SJCRH30 (cell line): ENCODE measurements at regions not wholly inside any gene's neighbourhood (a gene's known extent, or its start where the extent isn't known, plus 50 kb on each side); places are given as distances from the start of the nearest gene placed in this dataset.
"Not testable (repeated sequence)": the region's sequence is repeated elsewhere in the genome, so short reads cannot be mapped to it uniquely, and the experiment has no call there.

ENCODE experiments used
- DNase-seq, 2 experiments: peaks; one replicate each; pipeline ENCODE4 v3.0.0-alpha.2; 2015 to 2020
- H3K27ac ChIP-seq: fragments of 250-450 bp; sonication (Bioruptor Pico); 2 replicates; pipeline ENCODE4 v1.5.1; 2020; ENCODE audit warnings: mild to moderate bottlenecking, moderate library complexity
- H3K27me3 ChIP-seq: fragments of 250-450 bp; sonication (Bioruptor Pico); 2 replicates; pipeline ENCODE4 v1.5.1; 2020; ENCODE audit warnings: mild to moderate bottlenecking, moderate library complexity
- H3K36me3 ChIP-seq: fragments of 250-450 bp; sonication (Bioruptor Pico); 2 replicates; pipeline ENCODE4 v1.5.1; 2020; ENCODE audit warnings: mild to moderate bottlenecking, moderate library complexity
- H3K4me1 ChIP-seq: fragments of 250-450 bp; sonication (Bioruptor Pico); 2 replicates; pipeline ENCODE4 v1.5.1; 2020; ENCODE audit warnings: mild to moderate bottlenecking, moderate library complexity
- H3K4me3 ChIP-seq: fragments of 250-450 bp; sonication (Bioruptor Pico); 2 replicates; pipeline ENCODE4 v1.5.1; 2020; ENCODE audit warnings: mild to moderate bottlenecking, moderate library complexity
- H3K9me3 ChIP-seq: fragments of 250-450 bp; sonication (Bioruptor Pico); replicated peaks from 2 replicates; pipeline ENCODE4 v1.5.1; 2020; ENCODE audit warnings: mild to moderate bottlenecking, moderate library complexity

DNA sequence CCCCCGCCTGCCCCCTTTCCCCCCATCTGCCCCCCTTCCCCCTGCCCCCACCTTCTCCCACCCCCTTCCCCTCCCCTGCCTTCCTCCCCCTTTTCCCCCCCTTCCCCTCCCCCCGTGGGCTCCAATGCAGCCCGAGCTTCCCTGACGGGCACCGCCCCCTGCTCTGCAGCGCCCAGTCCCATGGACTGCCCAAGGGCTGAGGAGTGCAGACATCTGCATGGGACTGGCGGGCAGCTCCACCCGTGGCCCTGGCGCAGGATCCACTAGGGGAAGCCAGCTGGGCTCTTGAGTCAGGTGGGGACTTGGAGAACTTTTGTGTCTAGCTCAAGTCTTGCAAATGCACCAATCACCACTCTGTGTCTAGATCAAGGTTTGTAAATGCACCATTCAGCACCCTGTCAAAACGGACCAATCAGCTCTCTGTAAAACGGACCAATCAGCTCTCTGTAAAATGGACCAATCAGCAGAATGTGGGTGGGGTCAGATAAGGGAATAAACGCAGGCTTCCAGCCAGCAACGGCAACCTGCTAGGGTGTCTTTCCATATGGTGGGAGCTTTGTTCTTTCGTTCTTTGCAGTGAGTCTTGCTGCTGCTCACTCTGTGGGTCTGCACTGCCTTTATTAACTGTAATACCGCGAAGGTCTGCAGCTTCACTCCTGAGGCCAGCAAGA lies 300.5 kb upstream of the PABPC4L start:
- Histone ChIP-seq H3K36me3 (no peaks in the 10 kb centered on the region), H3K27ac (no peak overlapping the region), H3K27me3 (no peaks in the 10 kb centered on the region), H3K4me1 (no peaks in the 10 kb centered on the region), H3K9me3 (no peaks in the 10 kb centered on the region), H3K4me3 (no peak overlapping the region)
- no peak for DNase-seq

- H3K4me1 ChIP-seq, H3K27ac ChIP-seq, H3K36me3 ChIP-seq, DNase-seq, H3K9me3 ChIP-seq, H3K4me3 ChIP-seq, H3K27me3 ChIP-seq: not testable (repeated sequence)
Measured at GRCh38 chr4:134501488-134501887, 299.9 kb upstream of the PABPC4L start.

DNA sequence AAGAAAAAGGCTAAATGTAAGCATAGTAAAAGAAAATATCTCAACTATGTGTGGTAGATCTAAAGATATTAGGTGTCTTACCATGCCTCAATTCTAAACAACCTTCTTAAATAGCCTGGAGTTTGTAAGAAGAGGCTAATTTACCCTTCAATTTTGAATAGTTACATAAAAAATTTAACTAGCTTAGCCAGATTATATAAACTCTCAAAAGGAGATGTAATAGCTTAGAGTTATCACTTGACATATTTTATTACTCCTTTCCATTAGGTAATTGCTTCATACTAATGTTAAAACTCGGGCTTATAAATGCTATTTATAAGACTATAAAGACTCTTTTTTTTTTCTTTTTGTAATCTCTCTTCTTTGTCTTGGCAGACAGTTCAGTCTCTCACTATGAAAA lies 297.5 kb upstream of the PABPC4L start:
- Histone ChIP-seq H3K4me1 (no peaks in the 10 kb centered on the region), H3K4me3 (no peak overlapping the region), H3K9me3 (no peaks in the 10 kb centered on the region), H3K27ac (no peak overlapping the region), H3K27me3 (no peaks in the 10 kb centered on the region), H3K36me3 (no peaks in the 10 kb centered on the region)
- no peak for DNase-seq

GRCh38 chr4:134490863-134491262 lies 289.3 kb upstream of the PABPC4L start:
- DNase-seq = peak; percentile 51 to 54
- no peaks in the 10 kb centered on the region for H3K27me3 ChIP-seq
- no peak overlapping the region for H3K27ac ChIP-seq
- no peak overlapping the region for H3K4me3 ChIP-seq
- H3K9me3 ChIP-seq = no peaks in the 10 kb centered on the region
- H3K36me3 ChIP-seq = no peaks in the 10 kb centered on the region
- peaks cover 3% of the 10 kb centered on the region; the same call in 1 of the 2 replicates for H3K4me1 ChIP-seq

- not testable (repeated sequence) for DNase-seq, H3K27ac ChIP-seq, H3K4me1 ChIP-seq, H3K27me3 ChIP-seq, H3K9me3 ChIP-seq, H3K4me3 ChIP-seq, H3K36me3 ChIP-seq
Measured at GRCh38 chr4:134483514-134483913, 281.9 kb upstream of the PABPC4L start.

GRCh38 chr4:134471569-134471968 lies 270.0 kb upstream of the PABPC4L start:
- no peak overlapping the region for H3K4me3 ChIP-seq
- no peaks in the 10 kb centered on the region for H3K9me3 ChIP-seq
- H3K27ac ChIP-seq = no peak overlapping the region
- H3K27me3 ChIP-seq = no peaks in the 10 kb centered on the region
- H3K4me1 ChIP-seq = no peaks in the 10 kb centered on the region
- no peak for DNase-seq
- H3K36me3 ChIP-seq = no peaks in the 10 kb centered on the region

DNA sequence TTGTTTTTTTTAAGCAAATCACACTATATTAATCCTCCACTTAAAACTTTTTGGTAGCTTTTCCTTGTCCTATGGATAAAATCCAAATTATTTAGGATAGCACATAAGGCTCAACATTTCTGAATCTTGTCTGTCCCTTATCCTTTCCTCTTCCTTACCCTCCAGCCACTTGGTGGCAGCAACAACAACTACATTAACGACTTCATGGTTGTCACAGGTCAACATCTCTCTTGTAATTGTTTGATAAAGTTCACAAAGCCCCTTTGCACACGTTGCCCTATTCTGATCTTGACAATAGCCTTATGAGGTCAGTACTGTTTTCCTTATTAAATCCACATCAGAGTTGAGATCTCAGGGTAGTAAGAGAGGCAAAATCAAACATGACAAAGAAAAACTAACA lies 269.0 kb upstream of the PABPC4L start:
- peak; percentile 12 to 58 for DNase-seq

GRCh38 chr4:134465417-134465816 lies 263.8 kb upstream of the PABPC4L start:
- H3K27ac ChIP-seq = no peak overlapping the region
- no peaks in the 10 kb centered on the region for H3K9me3 ChIP-seq
- peak; percentile 2 to 31 for DNase-seq
- no peak overlapping the region for H3K4me3 ChIP-seq
- no peaks in the 10 kb centered on the region for H3K4me1 ChIP-seq
- no peaks in the 10 kb centered on the region for H3K36me3 ChIP-seq
- no peaks in the 10 kb centered on the region for H3K27me3 ChIP-seq

More for the DNA sequence above, 269.0 kb upstream of the PABPC4L start:
- Histone ChIP-seq H3K27me3 (no peaks in the 10 kb centered on the region), H3K4me1 (no peaks in the 10 kb centered on the region), H3K36me3 (no peaks in the 10 kb centered on the region), H3K27ac (no peak overlapping the region), H3K9me3 (no peaks in the 10 kb centered on the region), H3K4me3 (no peak overlapping the region)

- Histone ChIP-seq H3K9me3 (no peaks in the 10 kb centered on the region), H3K4me1 (no peaks in the 10 kb centered on the region), H3K27ac (no peak overlapping the region), H3K27me3 (no peaks in the 10 kb centered on the region), H3K36me3 (no peaks in the 10 kb centered on the region), H3K4me3 (no peak overlapping the region)
- DNase-seq = no peak
Measured at GRCh38 chr4:134463771-134464170, 262.2 kb upstream of the PABPC4L start.

GRCh38 chr4:134426821-134427220 lies 225.2 kb upstream of the PABPC4L start:
- H3K36me3 ChIP-seq = no peaks in the 10 kb centered on the region
- DNase-seq = no peak
- H3K4me1 ChIP-seq = no peaks in the 10 kb centered on the region
- H3K4me3 ChIP-seq = no peak overlapping the region
- no peak overlapping the region for H3K27ac ChIP-seq
- H3K9me3 ChIP-seq = no peaks in the 10 kb centered on the region
- no peaks in the 10 kb centered on the region for H3K27me3 ChIP-seq

DNA sequence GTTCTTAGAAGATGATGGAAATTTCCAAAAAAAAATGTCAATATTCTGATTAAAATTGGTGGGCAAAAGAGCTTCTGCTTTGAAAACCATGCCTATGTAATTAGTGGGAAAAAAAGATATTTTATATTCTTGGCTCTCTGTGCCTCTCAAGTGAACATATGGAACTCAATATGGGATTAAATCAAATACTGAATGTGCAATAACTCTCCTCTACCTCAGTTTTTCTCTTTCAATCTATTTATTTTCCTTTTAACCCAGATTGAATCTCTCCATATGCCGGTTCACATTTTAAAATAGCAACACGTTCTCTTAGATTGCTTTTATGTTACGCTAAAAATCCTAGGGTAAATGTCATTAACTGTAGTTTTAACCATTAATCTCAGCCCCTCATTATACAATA lies 224.2 kb upstream of the PABPC4L start:
- no peak overlapping the region for H3K4me3 ChIP-seq

GRCh38 chr4:134422776-134423175 lies 221.2 kb upstream of the PABPC4L start:
- no peak overlapping the region for H3K4me3 ChIP-seq
- H3K9me3 ChIP-seq = no peaks in the 10 kb centered on the region
- DNase-seq = no peak
- no peak overlapping the region for H3K27ac ChIP-seq
- H3K4me1 ChIP-seq = no peaks in the 10 kb centered on the region
- H3K27me3 ChIP-seq = no peaks in the 10 kb centered on the region
- H3K36me3 ChIP-seq = no peaks in the 10 kb centered on the region

More for the DNA sequence above, 224.2 kb upstream of the PABPC4L start:
- Histone ChIP-seq H3K27ac (no peak overlapping the region), H3K9me3 (no peaks in the 10 kb centered on the region), H3K36me3 (no peaks in the 10 kb centered on the region), H3K4me1 (no peaks in the 10 kb centered on the region), H3K27me3 (no peaks in the 10 kb centered on the region)
- DNase-seq = no peak

GRCh38 chr4:134421734-134422133 lies 220.1 kb upstream of the PABPC4L start:
- Histone ChIP-seq H3K4me3 (no peak overlapping the region), H3K36me3 (no peaks in the 10 kb centered on the region), H3K9me3 (no peaks in the 10 kb centered on the region), H3K27me3 (no peaks in the 10 kb centered on the region), H3K4me1 (no peaks in the 10 kb centered on the region), H3K27ac (no peak overlapping the region)
- DNase-seq = no peak

DNA sequence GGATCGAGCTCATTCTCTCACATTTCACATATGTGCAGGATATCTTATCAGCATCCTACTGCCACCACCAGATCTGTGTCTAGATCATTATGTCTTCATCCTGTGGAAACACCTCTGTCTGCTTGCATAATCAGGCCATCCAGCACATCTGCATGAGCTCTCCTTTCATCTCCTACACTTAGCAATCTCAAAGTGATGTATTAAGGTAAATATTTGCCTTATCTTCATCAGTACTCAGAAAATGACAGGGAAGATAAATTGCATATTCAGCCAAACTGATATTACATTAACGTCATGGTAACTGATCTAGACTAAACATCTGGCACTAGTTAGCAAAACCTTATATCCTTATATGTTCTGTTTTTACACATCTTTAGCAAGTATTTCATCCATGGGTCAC lies 207.3 kb upstream of the PABPC4L start:
- no peak for DNase-seq
- no peak overlapping the region for H3K27ac ChIP-seq
- no peaks in the 10 kb centered on the region for H3K36me3 ChIP-seq

DNA sequence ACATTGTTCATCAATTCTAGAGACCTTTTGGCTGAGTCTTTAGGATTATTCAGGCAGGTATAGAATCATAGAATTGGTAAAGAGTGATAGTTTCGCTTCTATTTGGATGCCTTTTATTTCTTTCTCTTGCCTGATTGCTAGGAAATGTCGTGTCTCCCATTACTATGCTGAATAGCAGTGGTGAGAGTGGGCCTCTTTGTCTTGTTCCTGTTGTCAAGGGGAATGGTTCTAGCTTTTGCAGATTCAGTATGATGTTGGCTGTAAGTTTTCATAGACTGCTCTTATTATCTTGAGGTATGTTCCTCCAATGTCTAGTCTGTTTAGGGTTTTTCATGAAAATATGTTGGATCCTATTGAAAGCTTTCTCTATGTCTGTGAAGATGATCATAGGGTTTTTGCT lies 200.2 kb upstream of the PABPC4L start:
- no peaks in the 10 kb centered on the region for H3K4me1 ChIP-seq
- no peak overlapping the region for H3K27ac ChIP-seq
- DNase-seq = no peak

More for the DNA sequence above, 207.3 kb upstream of the PABPC4L start:
- no peaks in the 10 kb centered on the region for H3K27me3 ChIP-seq
- H3K9me3 ChIP-seq = no peaks in the 10 kb centered on the region
- no peak overlapping the region for H3K4me3 ChIP-seq
- no peaks in the 10 kb centered on the region for H3K4me1 ChIP-seq

GRCh38 chr4:134393592-134393991 lies 192.0 kb upstream of the PABPC4L start:
- Histone ChIP-seq H3K9me3 (no peaks in the 10 kb centered on the region), H3K4me3 (no peak overlapping the region), H3K36me3 (no peaks in the 10 kb centered on the region), H3K4me1 (no peaks in the 10 kb centered on the region), H3K27ac (no peak overlapping the region), H3K27me3 (no peaks in the 10 kb centered on the region)
- no peak for DNase-seq

More for the DNA sequence above, 200.2 kb upstream of the PABPC4L start:
- H3K4me3 ChIP-seq = no peak overlapping the region
- no peaks in the 10 kb centered on the region for H3K36me3 ChIP-seq
- no peaks in the 10 kb centered on the region for H3K27me3 ChIP-seq
- H3K9me3 ChIP-seq = no peaks in the 10 kb centered on the region
